ENCODE measurements at regions not wholly inside any gene's neighbourhood (a gene's known extent, or its start where the extent isn't known, plus 50 kb on each side); places are given as distances from the start of the nearest gene placed in this dataset.
A peak's percentile ranks its signal among the peaks of the same experiment; 100 is the strongest.

DNA sequence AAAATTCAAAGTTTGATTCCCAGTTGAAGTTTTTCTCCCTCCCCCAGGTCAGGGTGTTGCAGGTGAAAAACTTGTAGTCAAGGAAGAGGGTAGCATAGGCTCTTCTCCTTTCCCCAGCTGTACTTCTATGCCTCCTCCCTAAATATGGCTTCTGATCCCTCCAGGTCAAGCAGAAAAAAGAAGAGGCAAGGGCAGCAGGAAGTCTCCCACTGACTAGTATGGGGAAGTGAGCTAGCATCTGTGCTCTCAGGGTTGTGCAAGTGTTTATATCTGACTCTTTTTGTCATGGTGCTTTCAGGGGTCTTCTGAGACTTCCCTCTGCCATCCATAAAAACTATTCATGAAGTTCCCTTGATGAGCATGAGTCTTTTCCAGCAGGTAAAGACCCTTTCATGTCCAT is 76.0 kb downstream of the ATPSCKMT start:
- DNase-seq (ENCODE audit: low spot score) = no peak

GRCh38 chr5:10172247-10172646 is 77.4 kb downstream of the ATPSCKMT start:
- DNase-seq (ENCODE audit: low spot score) = no peak

- DNase-seq (ENCODE audit: low spot score) = no peak
Measured at GRCh38 chr5:10169359-10169758, 80.3 kb downstream of the ATPSCKMT start.

DNA sequence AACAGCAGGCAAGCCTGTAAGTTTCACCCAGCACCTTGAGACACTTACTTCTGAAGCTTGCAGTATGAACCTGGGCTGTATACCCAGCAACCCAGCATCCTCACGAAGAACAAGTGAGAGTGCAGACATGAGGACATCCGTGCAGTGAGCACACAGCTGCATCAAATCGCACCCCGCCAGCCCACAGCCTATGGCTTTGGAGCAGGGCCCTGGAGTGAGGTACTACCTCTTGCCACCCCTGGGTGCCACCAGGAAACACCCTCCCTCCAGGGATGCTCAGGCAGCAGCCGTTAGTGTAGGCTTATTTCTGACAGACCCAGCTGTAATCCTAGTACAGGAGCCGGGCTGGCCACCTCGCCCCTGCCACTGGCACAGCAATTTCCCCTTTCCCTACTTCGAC is 81.4 kb downstream of the ATPSCKMT start:
- DNase-seq (ENCODE audit: low spot score) = no peak

GRCh38 chr5:10167806-10168205 is 81.9 kb downstream of the ATPSCKMT start:
- DNase-seq (ENCODE audit: low spot score) = no peak

- DNase-seq (ENCODE audit: low spot score) = no peak
Measured at GRCh38 chr5:10166392-10166791, 83.3 kb downstream of the ATPSCKMT start.

DNA sequence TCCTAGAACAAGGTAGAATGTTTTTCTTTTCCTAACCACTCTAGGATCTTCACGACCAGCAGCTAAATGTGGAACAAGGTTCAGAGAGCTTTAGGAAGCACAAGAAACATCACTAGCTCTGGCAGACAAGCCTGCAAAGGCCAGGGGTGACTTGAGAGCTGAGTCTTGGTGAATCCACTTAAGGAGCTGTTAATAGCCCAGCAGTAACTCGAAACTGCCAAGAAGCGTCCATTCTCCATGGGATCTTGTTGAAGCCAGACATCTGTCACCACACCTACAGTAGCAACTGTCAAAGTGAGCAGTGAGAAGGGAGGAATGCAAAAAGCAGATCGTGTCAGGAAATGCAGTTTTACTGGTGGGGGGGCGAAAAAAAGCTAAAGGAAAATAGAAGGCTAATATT is 87.2 kb downstream of the ATPSCKMT start:
- no peak for DNase-seq (ENCODE audit: low spot score)

DNA sequence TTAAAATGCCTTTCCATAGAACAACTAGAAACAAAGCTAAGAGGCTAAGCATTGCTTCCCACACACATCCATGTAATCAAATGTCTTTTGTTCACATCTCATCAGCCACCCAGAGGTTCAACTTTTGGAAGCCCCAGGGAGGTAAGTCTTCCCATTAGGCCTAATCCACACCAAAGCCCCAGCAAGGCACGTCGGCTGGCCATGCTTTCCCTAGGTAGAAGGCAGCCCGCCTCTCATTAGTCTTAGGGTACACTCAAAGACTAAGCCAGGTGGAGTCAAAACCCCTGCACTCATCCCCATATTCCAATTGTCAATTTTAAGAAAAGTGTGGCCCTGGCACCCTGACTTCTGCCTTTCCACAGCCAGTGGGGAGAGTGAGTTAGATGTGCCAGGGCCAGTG is 87.9 kb downstream of the ATPSCKMT start:
- no peak for DNase-seq (ENCODE audit: low spot score)

- DNase-seq (ENCODE audit: low spot score) = no peak
Measured at GRCh38 chr5:10160241-10160640, 89.4 kb downstream of the ATPSCKMT start.

DNA sequence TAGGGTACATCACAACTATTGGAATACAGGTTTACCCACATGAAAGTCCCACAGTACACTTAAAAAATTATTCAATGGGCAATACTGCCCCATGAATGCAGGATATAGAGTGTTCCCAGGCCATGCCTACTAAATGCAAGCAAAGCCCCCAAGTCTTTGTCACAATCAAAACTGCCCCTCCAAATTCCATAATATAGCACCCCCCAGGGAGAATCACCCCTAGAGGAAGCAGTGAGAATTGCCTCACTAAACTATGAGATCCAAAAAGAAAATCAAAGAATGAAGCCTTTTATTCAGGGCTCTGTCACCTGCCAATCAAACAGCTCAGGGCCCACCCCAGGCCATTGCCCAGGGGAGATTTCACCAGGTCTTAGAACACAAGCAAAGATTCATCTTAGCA is 90.8 kb downstream of the ATPSCKMT start:
- no peak for DNase-seq (ENCODE audit: low spot score)

DNA sequence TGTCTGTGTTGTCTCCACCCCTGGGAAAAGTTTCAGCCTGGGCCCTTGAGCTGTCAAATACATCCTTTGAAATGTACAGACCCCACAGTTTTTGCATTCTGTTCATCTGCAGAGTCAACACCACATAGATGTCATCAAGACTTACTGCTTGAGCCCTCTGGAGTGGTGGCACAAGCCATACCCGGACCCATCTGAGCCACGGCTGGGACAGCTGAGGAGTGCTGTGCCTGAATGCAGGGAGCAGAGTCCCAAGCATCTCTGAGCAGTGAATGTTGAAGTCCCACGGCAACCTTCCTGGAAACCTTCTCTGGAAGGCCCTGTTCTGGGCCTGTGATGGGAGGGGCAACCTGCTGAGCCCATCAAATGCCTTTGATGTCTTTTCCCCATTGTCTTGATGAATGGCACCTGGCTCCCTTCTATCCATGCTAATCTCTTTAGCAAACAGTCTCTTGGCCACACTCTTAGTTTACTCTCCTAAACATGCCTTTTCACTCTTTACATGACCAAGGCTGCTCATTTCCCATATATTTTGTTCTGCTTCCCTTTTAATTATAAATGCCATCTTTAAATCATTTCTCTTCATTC is 92.5 kb downstream of the ATPSCKMT start:
- peak; percentile 79 for DNase-seq (ENCODE audit: low spot score)

DNA sequence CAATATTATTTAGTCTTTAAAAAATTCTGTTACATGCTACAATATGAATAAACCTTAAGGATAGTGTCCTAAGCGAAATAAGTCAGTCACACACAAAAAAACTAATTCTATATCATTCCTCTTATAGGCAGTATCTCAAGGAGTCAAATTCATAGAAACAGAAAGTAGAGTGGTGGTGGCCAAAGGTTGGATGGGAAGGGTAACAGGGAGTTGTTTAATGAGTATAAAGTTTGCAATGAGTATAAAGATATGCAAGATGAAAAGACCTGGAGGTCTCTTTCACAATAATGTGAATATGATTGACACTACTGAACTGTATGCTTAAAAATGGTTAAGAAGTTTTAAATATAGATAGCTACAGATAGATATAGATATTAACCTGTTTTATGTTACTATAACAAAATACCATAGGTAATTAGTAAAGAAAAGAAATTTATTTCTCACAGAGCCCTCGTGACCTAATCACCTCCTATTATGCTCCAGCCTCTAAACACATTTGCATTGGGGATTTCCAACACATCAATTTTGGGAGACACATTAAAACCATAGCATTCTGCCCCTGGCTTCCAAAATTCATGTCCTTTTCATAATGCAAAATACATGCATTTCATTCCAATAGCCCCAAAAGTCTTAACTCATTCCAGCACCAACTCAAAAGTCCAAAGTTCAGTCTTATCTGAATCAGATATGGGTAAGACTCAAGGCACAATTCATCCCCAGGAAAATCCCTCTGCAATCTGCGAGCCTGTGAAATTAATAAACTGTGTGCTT is 93.6 kb downstream of the ATPSCKMT start:
- no peak for DNase-seq (ENCODE audit: low spot score)

- no peak for DNase-seq (ENCODE audit: low spot score)
Measured at GRCh38 chr5:10153808-10154537, 95.7 kb downstream of the ATPSCKMT start.

- DNase-seq (ENCODE audit: low spot score) = no peak
Measured at GRCh38 chr5:10153394-10153793, 96.3 kb downstream of the ATPSCKMT start.

GRCh38 chr5:10151656-10152055 is 98.0 kb downstream of the ATPSCKMT start:
- DNase-seq (ENCODE audit: low spot score) = no peak

- DNase-seq (ENCODE audit: low spot score) = no peak
Measured at GRCh38 chr5:10149911-10150310, 99.8 kb downstream of the ATPSCKMT start.

GRCh38 chr5:10145923-10146401 is 103.7 kb downstream of the ATPSCKMT start:
- DNase-seq (ENCODE audit: low spot score) = no peak

GRCh38 chr5:10144040-10144439 is 105.6 kb downstream of the ATPSCKMT start:
- DNase-seq (ENCODE audit: low spot score) = no peak

DNA sequence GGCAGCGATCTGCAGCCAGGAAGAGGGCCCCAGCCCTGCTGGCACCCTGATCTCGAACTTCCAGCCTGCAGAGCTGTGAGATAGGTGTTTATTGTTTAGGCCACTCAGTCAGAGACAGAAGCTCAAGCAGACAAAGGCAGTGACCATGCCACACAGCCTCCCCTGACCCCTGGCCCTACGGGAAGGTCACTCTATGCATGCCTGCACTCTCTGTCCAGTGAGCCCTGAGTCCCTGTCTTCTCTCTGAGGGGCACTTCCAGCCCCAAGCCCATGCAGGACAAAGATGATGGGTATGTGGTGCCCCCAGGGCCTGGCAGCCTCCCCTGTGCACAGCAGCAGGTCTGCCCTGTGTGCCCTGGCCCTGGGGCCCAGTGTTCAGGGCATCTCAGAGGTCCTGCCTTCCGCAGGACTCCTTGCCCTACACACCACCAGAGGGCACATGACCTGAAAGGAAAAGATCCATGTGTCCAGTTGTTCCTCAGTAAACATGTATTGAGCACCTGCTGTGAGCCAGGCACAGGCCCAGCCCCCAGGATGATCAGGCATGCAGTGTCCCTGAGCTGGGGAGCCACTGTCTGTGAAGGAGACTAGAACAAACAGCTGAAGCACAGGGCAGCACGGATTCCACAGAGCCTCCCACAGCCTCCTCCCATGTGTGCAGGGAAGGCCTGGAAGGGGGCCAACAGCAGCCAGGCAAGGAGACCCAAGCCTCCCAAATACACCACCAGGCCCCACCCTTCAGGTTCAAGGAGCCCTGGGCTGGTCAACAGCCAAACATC is 109.3 kb downstream of the ATPSCKMT start:
- DNase-seq (ENCODE audit: low spot score) = peak; percentile 70

GRCh38 chr5:10138395-10139057 is 111.2 kb downstream of the ATPSCKMT start:
- no peak for DNase-seq (ENCODE audit: low spot score)

DNA sequence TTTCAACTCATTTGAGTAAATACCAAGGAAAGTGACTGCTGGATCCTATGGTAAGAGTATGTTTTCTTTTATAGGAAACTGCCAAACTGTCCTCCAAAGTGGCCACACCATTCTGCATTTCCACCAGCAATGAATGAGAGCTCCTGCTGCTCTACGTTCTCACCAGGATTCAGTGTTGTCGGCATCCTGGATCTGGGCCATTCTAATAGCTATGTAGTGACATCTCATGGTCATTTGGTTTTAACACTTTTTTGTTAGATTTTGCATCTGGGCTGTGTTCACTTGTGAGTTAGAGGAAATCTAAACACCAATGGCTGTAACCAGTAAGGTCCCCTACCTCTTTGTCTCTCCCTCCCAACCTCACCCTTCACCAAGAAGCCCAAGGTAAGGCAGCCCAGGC is 115.9 kb downstream of the ATPSCKMT start:
- no peak for DNase-seq (ENCODE audit: low spot score)

DNA sequence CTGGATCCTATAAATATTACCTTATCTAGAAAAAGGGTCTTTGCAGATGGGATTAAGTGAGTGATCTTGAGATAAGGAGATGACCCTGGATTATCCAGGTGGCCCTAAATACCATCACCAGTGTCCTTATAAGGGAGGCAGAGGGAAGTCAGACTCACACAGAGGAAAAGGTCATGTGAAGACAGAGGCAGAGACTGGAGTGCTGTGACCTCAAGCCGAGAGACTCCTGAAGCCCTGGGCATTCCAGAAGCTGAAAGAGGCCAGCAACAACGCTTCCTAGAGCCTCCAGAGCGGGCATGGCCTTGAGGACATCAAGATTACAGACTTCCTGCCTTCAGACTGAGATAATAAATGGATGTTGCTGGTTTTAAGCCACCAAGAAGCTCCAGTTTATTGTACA is 118.8 kb downstream of the ATPSCKMT start:
- no peak for DNase-seq (ENCODE audit: low spot score)
